GM18502 (cell line): ENCODE measurements at regions not wholly inside any gene's neighbourhood (a gene's known extent, or its start where the extent isn't known, plus 50 kb on each side); places are given as distances from the start of the nearest gene placed in this dataset.

Experiments used
- ATAC-seq: cut with Tn5 transposase; IDR thresholded peaks from one replicate; pipeline ENCODE4 v1.9.1; 2021; ENCODE audit warnings: mild to moderate bottlenecking; ENCODE audit not compliant: unreplicated experiment, poor library complexity

- no peak for ATAC-seq
Measured at GRCh38 chr6:45743028-45743615, 272.5 kb downstream of the CLIC5 start.

GRCh38 chr6:45742591-45742990 lies 273.1 kb downstream of the CLIC5 start:
- ATAC-seq, result no peak

GRCh38 chr6:45741437-45742171 lies 274.1 kb downstream of the CLIC5 start:
- ATAC-seq, result peak; percentile 70

DNA sequence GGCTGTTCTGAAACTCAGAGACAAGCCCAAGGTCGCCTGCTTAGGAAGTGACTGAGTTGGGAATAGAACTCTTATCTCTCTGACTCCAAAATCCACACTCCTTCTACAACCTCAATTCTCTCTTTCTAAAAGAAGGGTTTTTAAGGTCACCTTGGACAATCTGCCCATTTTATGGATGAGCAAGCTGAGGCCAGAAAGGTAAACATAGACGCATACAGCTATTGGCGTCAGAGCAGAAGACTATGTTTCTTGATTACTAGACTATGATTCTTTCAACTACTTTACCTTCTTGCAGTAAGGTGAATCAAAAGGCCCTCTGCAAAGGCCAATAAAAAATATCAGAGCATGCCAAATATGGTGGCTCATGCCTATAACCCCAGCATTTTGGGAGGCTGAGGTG lies 276.6 kb downstream of the CLIC5 start:
- no peak for ATAC-seq

- ATAC-seq, result peak; percentile 13
Measured at GRCh38 chr6:45738057-45738455, 277.6 kb downstream of the CLIC5 start.

GRCh38 chr6:45737331-45738056 lies 278.2 kb downstream of the CLIC5 start:
- ATAC-seq, result peak; percentile 75

- ATAC-seq, result no peak
Measured at GRCh38 chr6:45736134-45736533, 279.5 kb downstream of the CLIC5 start.

DNA sequence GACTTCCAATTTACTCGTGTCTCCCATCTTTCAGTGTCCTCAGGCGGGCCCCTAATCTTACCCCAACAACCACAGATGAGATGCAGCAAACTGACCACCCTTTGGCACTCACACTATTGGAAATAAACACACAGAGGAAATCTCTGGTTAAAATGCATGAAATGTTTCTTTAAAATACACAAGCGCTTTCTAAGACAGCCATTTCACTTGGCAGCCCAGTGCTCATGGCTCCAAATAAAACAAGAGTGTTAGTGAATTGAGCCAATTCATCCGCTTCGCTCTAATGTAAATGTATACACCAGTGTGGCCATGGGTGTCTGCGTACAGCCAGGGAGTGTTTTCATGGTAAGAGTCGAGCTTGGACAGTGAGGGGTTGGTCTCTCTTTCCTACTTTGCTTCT lies 282.9 kb downstream of the CLIC5 start:
- no peak for ATAC-seq

GRCh38 chr6:45730232-45730631 lies 285.4 kb downstream of the CLIC5 start:
- ATAC-seq, result no peak

DNA sequence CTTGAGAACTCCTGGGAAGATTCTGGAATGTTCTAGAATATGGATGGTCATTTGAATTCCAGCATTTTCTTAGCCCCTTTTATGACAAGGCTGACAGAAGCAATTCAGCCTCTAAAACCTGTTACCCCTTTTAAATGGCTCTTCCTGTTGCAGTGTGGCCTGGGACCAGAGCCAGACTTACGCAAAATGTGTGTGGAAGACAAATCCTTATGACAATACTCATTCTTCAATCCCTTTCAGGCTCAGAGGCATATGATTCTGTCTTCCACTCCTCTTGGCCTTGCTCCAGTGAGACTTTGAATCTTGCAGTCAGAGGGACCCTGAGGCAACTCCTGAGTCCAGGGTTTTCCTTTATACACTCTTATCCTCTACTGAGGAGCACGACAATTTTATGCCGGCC lies 287.0 kb downstream of the CLIC5 start:
- ATAC-seq, result no peak

DNA sequence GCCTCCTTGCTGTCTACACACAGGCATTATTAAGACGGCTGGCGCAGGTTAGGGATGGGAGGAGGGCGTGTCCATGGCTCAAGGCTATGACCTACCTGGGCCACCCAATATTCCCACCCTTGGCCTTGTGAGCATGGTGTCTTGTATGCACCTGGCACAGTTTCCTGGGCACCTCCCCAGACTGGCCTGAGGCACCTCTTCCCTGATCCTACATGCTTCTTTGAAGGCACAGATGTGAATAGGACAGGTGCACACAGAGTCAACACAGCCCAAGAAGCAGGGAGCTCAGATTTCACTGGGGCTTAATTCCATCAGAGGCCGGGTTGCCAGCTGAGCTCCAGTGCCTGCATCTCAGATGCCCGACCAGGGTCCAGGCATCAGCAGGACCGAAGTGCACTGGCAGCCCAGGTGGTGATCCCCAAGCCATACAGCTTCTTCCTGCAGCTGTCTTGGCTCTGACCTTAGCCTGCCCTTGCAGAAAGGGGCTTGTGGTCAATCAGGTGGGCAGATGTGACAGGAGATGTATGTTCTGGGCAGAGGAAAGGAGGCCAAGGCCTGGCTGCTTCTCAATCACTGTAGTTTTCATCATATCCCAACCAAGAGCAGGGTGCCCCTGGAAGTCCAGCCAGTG lies 287.7 kb downstream of the CLIC5 start:
- no peak for ATAC-seq

DNA sequence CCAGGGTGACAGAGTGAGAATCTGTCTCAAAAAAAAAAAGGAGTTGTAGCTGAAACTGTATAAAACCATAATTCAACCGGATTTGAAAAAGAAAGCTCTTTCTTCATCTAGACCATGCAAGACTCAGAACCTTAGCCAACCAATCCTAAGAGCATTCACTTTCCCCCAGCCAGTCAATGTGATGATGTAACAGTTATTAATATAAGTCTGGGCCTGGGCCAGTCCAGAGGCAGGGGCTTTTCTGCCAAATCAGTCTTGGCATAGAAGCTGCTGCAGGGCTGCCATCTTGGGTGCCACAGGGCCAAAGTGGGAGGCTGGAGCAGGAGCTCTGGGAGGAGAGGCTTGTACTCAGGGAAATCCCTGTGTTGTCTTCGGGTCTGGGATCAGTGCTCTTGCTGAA lies 288.4 kb downstream of the CLIC5 start:
- ATAC-seq, result no peak

DNA sequence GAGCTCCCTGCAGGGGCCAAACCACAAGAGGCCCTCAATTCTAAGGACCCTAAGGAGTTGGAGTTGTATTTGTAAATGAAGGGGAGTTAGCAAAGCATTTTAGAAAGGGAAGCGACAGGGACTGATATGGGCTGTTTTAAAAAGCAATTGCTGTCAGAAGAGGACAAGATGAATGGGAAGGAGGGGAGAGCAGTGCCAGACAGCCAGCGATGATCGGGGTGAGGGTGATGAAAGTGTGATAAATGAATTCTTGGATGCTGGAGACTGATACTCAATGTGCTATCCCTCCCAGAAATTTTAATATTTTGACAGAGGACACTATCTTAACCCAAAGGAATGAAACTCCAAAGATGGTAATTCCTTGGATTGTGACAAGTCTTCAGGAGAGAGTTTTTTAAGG lies 289.2 kb downstream of the CLIC5 start:
- ATAC-seq, result no peak

DNA sequence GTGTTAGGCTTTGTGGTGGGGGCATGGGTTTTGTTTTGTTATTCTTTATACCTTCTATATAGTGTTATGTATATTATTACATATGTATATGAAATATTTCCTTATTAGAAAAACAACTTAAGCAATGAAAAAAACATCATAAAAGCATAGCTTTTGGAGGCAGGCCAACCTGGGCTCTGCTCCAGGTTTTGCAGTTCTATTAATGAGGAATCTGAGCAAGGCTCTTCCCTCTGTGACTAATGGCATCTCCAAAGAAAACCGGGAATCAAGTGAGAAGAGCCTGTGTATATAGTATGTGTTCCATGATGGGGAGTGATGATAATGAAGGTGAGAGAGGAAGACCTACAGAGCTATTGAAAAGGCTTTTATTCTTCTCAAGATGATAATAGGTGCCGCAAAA lies 291.1 kb downstream of the CLIC5 start:
- no peak for ATAC-seq

DNA sequence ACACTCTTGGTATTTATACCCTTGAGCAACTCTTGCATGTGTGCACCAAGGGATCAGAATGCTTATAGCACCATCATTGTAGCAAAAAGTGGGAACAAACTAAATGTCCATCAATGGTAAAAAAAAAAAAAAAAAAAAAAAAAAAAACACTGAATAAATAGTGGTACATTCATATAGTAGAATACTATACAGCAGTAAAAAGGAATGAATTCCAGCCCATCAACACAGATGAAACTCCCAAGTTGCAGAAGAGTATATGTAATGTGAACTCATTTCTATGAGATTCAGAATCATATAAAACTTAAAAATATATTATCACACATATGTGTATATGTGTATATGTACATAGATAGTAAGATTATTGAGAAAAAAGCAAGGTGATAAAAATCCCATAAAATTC lies 291.6 kb downstream of the CLIC5 start:
- no peak for ATAC-seq

DNA sequence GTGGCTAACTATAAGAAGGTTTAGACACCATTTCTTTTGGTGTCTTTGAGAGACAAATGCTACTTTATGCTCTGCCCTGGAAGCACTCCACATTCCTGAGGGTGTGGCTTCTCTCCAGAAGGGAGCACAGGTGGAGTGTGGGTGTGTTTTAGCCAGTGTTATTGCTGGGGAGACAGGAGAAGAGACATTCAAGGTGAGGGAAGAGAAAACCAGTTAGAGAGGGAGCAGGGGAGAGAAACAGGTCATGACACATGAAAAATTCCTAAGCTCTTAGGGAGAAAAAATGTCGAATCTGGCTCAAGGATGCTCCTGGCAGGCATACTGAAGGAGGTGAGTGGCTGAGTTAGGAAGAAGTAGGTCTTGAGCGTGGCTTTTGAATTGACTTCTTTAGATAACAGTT lies 292.8 kb downstream of the CLIC5 start:
- no peak for ATAC-seq

DNA sequence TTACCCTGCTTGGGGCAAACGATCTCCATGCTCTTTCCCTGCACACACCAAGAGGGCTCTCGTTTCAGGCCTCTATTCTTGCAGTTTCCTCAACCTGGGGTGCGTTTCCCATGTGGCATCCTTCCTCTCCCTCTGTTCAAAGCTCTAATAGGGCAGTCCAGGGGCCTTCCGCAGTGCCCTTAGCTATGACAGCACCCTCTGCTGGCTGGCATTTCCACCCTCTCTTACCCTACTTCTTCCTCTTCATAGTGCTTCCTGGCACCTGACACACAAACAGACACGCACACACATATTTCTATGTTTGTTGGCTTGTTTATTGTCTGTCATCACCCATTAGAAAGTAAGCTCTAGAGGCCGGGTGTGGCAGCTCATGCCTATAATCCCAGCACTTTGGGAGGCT lies 294.0 kb downstream of the CLIC5 start:
- ATAC-seq, result no peak

- no peak for ATAC-seq
Measured at GRCh38 chr6:45718871-45719270, 296.8 kb downstream of the CLIC5 start.

GRCh38 chr6:45718131-45718530 lies 297.5 kb downstream of the CLIC5 start:
- no peak for ATAC-seq

- ATAC-seq, result no peak
Measured at GRCh38 chr6:45717715-45718114, 297.9 kb downstream of the CLIC5 start.

DNA sequence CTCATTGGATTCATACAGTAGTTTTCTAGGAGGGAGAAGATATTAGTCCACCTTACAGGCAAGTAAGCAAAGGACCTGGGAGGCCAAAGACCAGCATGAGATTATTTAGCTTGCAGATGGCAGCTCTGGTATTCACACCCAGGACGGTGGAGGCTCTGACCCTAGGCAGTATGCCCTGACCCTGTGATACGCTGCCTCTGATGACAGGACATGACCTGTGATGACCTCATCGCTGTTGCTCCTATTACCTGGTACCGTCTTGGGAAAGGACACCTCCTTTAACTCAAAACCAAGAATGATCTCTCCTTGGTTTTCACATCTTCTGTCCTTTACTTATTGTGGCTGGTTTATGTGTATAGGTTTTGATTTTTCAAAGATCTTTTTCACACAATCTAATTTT lies 298.6 kb downstream of the CLIC5 start:
- no peak for ATAC-seq
